ENCODE measurements at regions not wholly inside any gene's neighbourhood (a gene's known extent, or its start where the extent isn't known, plus 50 kb on each side); places are given as distances from the start of the nearest gene placed in this dataset.

DNA sequence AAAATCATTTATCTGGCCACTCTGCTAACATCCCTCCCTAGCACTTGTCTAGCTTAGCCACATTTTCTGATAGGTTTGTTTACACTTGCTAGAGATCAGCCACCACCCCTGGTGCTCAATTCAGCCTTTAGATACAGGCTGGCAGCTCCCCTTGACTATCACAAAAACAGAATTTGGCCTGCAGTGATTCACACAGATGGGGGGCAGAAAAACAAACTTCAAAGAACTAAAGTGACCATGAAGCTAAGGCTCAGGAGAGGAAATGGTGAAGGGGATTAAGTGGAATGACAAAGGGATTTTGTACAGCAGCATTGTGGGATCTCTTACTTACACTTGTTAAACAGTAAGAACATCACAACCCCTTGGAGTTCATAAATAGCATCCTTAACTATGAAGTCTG is 1718.0 kb upstream of the PCDH7 start:
- TF ChIP-seq POLR2A (IDR thresholded peaks at IDR 0.05) (no peak), POLR2AphosphoS5 (IDR thresholded peaks at IDR 0.05) (no peak)
- TF ChIP-seq, protein P1, sequence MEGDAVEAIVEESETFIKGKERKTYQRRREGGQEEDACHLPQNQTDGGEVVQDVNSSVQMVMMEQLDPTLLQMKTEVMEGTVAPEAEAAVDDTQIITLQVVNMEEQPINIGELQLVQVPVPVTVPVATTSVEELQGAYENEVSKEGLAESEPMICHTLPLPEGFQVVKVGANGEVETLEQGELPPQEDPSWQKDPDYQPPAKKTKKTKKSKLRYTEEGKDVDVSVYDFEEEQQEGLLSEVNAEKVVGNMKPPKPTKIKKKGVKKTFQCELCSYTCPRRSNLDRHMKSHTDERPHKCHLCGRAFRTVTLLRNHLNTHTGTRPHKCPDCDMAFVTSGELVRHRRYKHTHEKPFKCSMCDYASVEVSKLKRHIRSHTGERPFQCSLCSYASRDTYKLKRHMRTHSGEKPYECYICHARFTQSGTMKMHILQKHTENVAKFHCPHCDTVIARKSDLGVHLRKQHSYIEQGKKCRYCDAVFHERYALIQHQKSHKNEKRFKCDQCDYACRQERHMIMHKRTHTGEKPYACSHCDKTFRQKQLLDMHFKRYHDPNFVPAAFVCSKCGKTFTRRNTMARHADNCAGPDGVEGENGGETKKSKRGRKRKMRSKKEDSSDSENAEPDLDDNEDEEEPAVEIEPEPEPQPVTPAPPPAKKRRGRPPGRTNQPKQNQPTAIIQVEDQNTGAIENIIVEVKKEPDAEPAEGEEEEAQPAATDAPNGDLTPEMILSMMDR (IDR thresholded peaks at IDR 0.05): no peak
- Histone ChIP-seq H3K36me3 (no peaks in the 10 kb centered on the region), H3K4me1 (no peaks in the 10 kb centered on the region), H3K9me3 (peaks cover 5 to 8% of the 10 kb centered on the region in 2 donors), H3K27ac (no peak overlapping the region), H3K4me3 (no peak overlapping the region), H3K27me3 (no peaks in the 10 kb centered on the region)
- intact Hi-C loops (cut with DNase I; ENCODE audit: low total_unique reads): no loop called here
- DNase-seq (ENCODE audit: low spot score in 2 of 2): no peak

DNA sequence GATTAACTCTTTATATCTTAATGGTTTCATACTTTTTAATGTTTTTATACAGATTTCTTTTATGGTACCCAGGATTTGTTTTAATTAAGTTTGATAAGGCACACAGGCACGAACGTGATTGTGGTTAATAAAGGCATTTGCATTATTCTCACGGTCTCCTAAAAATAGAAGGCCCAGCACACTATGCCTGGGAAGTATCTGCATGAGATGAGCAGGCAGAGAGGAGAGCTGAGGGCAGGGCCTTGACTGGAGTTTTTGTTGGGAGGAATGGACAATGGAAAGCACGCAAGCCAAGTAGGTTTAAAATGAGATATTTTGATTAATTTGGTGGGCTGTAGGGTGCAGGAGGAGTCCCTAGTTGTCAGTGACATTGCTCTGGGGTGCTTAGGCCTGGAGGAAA is 1714.3 kb upstream of the PCDH7 start:
- no peak overlapping the region for H3K27ac ChIP-seq
- H3K27me3 ChIP-seq: no peaks in the 10 kb centered on the region
- intact Hi-C loops (cut with DNase I; ENCODE audit: low total_unique reads): no loop called here
- DNase-seq (ENCODE audit: low spot score in 2 of 2): no peak
- TF ChIP-seq, protein P1 (IDR thresholded peaks at IDR 0.05): no peak
- no peak for TF ChIP-seq POLR2AphosphoS5 (IDR thresholded peaks at IDR 0.05)
- no peak for TF ChIP-seq POLR2A (IDR thresholded peaks at IDR 0.05)
- H3K9me3 ChIP-seq: no peaks in the 10 kb centered on the region
- H3K36me3 ChIP-seq: no peaks in the 10 kb centered on the region
- no peak overlapping the region for H3K4me3 ChIP-seq
- H3K4me1 ChIP-seq: no peaks in the 10 kb centered on the region

DNA sequence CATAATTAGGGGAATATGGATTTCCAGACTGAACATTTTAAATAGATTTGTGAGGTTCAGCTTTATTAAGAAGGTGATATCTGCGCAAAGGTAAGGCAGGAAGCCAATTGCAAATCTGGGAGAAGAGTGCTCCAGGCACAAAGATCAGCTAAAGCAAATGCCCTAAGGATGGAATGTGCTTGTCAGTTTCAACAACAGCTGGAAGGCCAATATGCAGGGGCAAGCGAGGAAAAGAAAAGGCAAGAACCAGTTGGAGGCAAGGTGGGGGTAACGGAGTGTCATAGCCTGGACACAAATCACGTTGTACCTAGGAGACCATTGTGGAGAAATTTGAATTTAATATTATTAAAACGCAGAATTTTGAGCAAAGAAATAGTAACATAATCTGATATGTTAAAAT is 1710.3 kb upstream of the PCDH7 start:
- TF ChIP-seq POLR2A (IDR thresholded peaks at IDR 0.05): no peak
- TF ChIP-seq, protein P1 (IDR thresholded peaks at IDR 0.05): no peak
- no peak for TF ChIP-seq POLR2AphosphoS5 (IDR thresholded peaks at IDR 0.05)
- Histone ChIP-seq H3K27me3 (no peaks in the 10 kb centered on the region), H3K27ac (no peak overlapping the region), H3K36me3 (no peaks in the 10 kb centered on the region), H3K9me3 (peaks cover 0 to 6% of the 10 kb centered on the region in 2 donors), H3K4me3 (no peak overlapping the region), H3K4me1 (no peaks in the 10 kb centered on the region)
- intact Hi-C loops (cut with DNase I; ENCODE audit: low total_unique reads): no loop called here
- no peak for DNase-seq (ENCODE audit: low spot score in 2 of 2)

DNA sequence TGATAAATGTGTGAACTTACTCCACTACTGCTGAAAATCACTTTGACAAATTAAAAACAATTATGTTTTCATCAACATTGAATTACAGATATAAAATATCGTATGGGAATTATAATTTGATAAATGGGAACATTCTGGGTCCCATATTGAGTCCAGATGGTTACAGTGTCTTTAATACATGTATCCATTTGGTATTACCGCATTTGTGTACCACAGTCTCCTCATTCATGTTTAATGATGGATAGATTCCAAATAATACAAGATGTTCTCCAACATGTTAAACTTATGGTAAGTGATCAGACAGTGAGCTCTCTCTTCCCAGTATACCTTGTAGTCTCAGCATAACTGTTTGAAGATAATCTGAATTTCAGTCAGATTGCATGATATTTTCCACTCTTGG is 1706.8 kb upstream of the PCDH7 start:
- Histone ChIP-seq H3K4me3 (no peak overlapping the region), H3K9me3 (peaks cover 0 to 6% of the 10 kb centered on the region in 2 donors), H3K27ac (no peak overlapping the region), H3K27me3 (no peaks in the 10 kb centered on the region), H3K36me3 (no peaks in the 10 kb centered on the region), H3K4me1 (no peaks in the 10 kb centered on the region)
- intact Hi-C loops (cut with DNase I; ENCODE audit: low total_unique reads): no loop called here
- TF ChIP-seq, protein P1 (IDR thresholded peaks at IDR 0.05): no peak
- TF ChIP-seq POLR2AphosphoS5 (IDR thresholded peaks at IDR 0.05) (no peak), POLR2A (IDR thresholded peaks at IDR 0.05) (no peak)
- no peak for DNase-seq (ENCODE audit: low spot score in 2 of 2)

DNA sequence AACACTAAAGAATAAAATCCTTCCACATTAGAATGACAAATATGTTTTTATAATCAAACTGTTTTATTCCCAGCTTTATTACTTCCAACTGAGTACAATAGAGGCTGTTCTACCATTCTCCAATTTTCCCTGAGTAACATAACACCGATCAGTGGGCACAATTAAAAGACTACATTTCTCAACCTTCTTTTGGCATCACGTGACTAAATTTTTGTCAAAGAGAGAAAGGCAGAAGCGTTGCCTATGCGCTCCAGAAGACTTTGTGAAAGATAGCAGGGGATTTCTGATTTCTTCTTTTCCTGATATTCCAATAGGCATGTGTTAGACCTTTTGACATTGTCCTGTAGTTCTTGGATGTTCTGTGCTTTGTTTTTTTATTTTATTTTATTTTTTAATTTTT is 1705.6 kb upstream of the PCDH7 start:
- TF ChIP-seq POLR2A (IDR thresholded peaks at IDR 0.05) (no peak), POLR2AphosphoS5 (IDR thresholded peaks at IDR 0.05) (no peak)
- TF ChIP-seq, protein P1 (IDR thresholded peaks at IDR 0.05): no peak

More for the DNA sequence above, 1705.6 kb upstream of the PCDH7 start:
- Histone ChIP-seq H3K4me3 (no peak overlapping the region), H3K36me3 (no peaks in the 10 kb centered on the region), H3K4me1 (no peaks in the 10 kb centered on the region), H3K9me3 (peaks cover 0 to 6% of the 10 kb centered on the region in 2 donors), H3K27ac (no peak overlapping the region), H3K27me3 (no peaks in the 10 kb centered on the region)
- intact Hi-C loops (cut with DNase I; ENCODE audit: low total_unique reads): no loop called here
- DNase-seq (ENCODE audit: low spot score in 2 of 2): no peak
